Mammary epithelial cell (primary cell): ENCODE measurements at regions not wholly inside any gene's neighbourhood (a gene's known extent, or its start where the extent isn't known, plus 50 kb on each side); places are given as distances from the start of the nearest gene placed in this dataset.

Experiments used
- EZH2 ChIP-seq: IDR thresholded peaks from 2 replicates; pipeline ENCODE4 v1.6.1; 2012; ENCODE audit warnings: low read length, inconsistent platforms, borderline replicate concordance
- TF ChIP-seq, protein P1 (sequence below), 2 donors: IDR thresholded peaks in 1 of 2; conservative IDR thresholded peaks in 1 of 2; 2 replicates each; pipeline ENCODE4 v1.5.1; 2011 to 2012; ENCODE audit warnings: inconsistent platforms in 2 of 2, low read length in 2 of 2, mild to moderate bottlenecking in 2 of 2, control low read depth in 1 of 2, low read depth in 1 of 2; ENCODE audit not compliant: insufficient read depth in 1 of 2; ENCODE audit errors: extremely low read depth in 1 of 2

DNA sequence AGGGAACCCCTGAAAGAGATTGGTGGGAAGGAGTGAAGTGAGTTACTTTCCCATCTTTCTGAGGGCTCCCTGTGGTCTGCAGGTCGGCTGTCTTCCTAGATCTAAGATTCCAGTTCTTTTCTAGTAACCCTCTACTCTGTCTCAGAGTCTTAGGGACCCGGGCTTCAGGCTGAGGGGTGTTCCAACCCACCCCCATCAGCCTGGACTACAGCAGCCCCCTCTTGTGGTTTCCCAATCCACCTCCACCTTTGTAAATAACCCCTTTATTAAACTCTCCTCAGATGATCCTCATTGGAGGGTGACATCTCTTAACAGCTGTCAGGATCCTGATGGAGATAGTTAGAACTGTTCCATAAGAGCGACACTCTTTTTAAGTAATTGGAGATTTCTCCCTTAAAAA is 300.4 kb downstream of the LRFN2 start:
- no peak for TF ChIP-seq EZH2
- TF ChIP-seq, protein P1, sequence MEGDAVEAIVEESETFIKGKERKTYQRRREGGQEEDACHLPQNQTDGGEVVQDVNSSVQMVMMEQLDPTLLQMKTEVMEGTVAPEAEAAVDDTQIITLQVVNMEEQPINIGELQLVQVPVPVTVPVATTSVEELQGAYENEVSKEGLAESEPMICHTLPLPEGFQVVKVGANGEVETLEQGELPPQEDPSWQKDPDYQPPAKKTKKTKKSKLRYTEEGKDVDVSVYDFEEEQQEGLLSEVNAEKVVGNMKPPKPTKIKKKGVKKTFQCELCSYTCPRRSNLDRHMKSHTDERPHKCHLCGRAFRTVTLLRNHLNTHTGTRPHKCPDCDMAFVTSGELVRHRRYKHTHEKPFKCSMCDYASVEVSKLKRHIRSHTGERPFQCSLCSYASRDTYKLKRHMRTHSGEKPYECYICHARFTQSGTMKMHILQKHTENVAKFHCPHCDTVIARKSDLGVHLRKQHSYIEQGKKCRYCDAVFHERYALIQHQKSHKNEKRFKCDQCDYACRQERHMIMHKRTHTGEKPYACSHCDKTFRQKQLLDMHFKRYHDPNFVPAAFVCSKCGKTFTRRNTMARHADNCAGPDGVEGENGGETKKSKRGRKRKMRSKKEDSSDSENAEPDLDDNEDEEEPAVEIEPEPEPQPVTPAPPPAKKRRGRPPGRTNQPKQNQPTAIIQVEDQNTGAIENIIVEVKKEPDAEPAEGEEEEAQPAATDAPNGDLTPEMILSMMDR (conservative IDR thresholded peaks at IDR 0.05 in 1 of 2, IDR thresholded peaks at IDR 0.05 in 1 of 2; ENCODE audit: extremely low read depth in 1 of 2, insufficient read depth in 1 of 2, low read depth in 1 of 2, low read length in 2 of 2) = no peak
